ENCODE measurements at regions not wholly inside any gene's neighbourhood (a gene's known extent, or its start where the extent isn't known, plus 50 kb on each side); places are given as distances from the start of the nearest gene placed in this dataset.

- no peak for DNase-seq
These were observed 118.8 kb downstream of the AXIN2 start for GRCh38 chr17:65442691-65443090.

- no peak for DNase-seq
These were observed 119.2 kb downstream of the AXIN2 start for GRCh38 chr17:65442250-65442649.

GRCh38 chr17:65441053-65441605 is 120.3 kb downstream of the AXIN2 start:
- DNase-seq: no peak

- DNase-seq: no peak
These were observed 122.6 kb downstream of the AXIN2 start for GRCh38 chr17:65438708-65439294.

- no peak for DNase-seq
These were observed 123.3 kb downstream of the AXIN2 start for GRCh38 chr17:65438173-65438572.

- DNase-seq: no peak
These were observed 124.6 kb downstream of the AXIN2 start for GRCh38 chr17:65436871-65437270.

GRCh38 chr17:65434878-65435277 is 126.6 kb downstream of the AXIN2 start:
- no peak for DNase-seq

GRCh38 chr17:65434251-65434650 is 127.2 kb downstream of the AXIN2 start:
- DNase-seq: no peak

GRCh38 chr17:65433592-65433991 is 127.9 kb downstream of the AXIN2 start:
- DNase-seq: no peak

- no peak for DNase-seq
These were observed 128.3 kb downstream of the AXIN2 start for GRCh38 chr17:65433157-65433556.

GRCh38 chr17:65431116-65431515 is 130.3 kb downstream of the AXIN2 start:
- no peak for DNase-seq

- DNase-seq: no peak
These were observed 131.1 kb downstream of the AXIN2 start for GRCh38 chr17:65430209-65430833.

- no peak for DNase-seq
These were observed 137.9 kb downstream of the AXIN2 start for GRCh38 chr17:65423346-65424140.

GRCh38 chr17:65418622-65419021 is 142.8 kb downstream of the AXIN2 start:
- no peak for DNase-seq

GRCh38 chr17:65417406-65418221 is 143.8 kb downstream of the AXIN2 start:
- DNase-seq: no peak

- DNase-seq: no peak
These were observed 145.5 kb downstream of the AXIN2 start for GRCh38 chr17:65415991-65416390.

GRCh38 chr17:65413390-65413789 is 148.1 kb downstream of the AXIN2 start:
- DNase-seq: no peak

GRCh38 chr17:65409381-65409780 is 152.1 kb downstream of the AXIN2 start:
- DNase-seq: no peak

GRCh38 chr17:65408050-65408449 is 153.4 kb downstream of the AXIN2 start:
- DNase-seq: no peak

- DNase-seq: no peak
These were observed 154.4 kb downstream of the AXIN2 start for GRCh38 chr17:65407017-65407416.

GRCh38 chr17:65406552-65406951 is 154.9 kb downstream of the AXIN2 start:
- DNase-seq: no peak

- no peak for DNase-seq
These were observed 155.9 kb downstream of the AXIN2 start for GRCh38 chr17:65405563-65405962.

GRCh38 chr17:65404761-65405160 is 156.7 kb downstream of the AXIN2 start:
- no peak for DNase-seq
